ENCODE measurements at regions not wholly inside any gene's neighbourhood (a gene's known extent, or its start where the extent isn't known, plus 50 kb on each side); places are given as distances from the start of the nearest gene placed in this dataset.
A peak's percentile ranks its signal among the peaks of the same experiment; 100 is the strongest.

DNA sequence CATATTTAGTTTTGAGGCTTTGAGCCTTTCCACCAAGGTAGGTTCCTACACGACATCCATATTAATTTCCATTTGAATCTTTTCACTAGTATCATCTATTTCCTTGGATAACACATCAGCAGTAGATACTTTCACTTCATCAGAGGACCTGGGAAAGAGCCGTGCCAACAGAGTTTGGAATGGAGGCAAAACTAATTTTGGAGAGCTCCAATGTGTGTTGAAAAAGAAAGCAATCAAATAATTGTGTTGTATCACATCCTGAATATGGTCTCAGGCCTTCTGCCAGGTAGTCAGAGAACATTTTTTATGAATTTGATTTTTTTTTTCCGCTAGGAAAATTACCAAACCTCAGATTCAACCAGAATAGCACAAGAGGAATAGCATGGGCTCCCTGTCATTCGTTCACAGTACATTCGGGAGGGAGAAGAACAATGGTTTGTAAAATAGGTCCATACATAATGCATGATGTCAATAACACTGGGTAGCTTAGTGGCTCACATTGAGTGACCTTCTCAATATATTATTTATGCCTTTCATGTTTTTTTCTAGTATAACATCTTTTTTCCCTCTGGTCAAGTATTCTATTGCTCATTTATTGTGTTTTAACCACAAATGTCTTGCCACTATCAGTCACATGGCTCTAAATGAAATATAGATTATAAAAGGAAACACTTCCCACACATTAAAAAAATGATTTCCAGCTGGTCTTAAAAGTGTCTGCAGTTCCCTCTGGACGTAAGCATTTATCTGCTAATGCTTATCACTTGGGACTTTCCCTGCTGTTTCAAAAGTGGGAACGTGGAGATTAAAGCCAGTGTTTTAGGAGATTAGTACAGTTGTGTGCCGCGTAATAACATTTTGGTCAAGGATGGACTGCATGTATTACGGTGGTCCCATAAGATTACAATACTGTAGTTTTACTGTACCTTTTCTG is 68.6 kb upstream of the RAPH1 start:
- 87 to 88% methylated on average over 10 of the region's 10 CpGs for WGBS, 2 donors
- no peak overlapping the region for H3K27ac ChIP-seq
- no peaks in the 10 kb centered on the region for H3K9me3 ChIP-seq
- DNase-seq = no peak
- no peak overlapping the region for H3K4me3 ChIP-seq
- intact Hi-C loops (cut with DNase I) = no loop called here
- no peaks in the 10 kb centered on the region for H3K36me3 ChIP-seq
- TF ChIP-seq EP300 (IDR thresholded peaks at IDR 0.05) (no peak), POLR2AphosphoS5 (IDR thresholded peaks at IDR 0.05) (no peak), POLR2A (IDR thresholded peaks at IDR 0.05) (no peak)
- TF ChIP-seq, protein P1, sequence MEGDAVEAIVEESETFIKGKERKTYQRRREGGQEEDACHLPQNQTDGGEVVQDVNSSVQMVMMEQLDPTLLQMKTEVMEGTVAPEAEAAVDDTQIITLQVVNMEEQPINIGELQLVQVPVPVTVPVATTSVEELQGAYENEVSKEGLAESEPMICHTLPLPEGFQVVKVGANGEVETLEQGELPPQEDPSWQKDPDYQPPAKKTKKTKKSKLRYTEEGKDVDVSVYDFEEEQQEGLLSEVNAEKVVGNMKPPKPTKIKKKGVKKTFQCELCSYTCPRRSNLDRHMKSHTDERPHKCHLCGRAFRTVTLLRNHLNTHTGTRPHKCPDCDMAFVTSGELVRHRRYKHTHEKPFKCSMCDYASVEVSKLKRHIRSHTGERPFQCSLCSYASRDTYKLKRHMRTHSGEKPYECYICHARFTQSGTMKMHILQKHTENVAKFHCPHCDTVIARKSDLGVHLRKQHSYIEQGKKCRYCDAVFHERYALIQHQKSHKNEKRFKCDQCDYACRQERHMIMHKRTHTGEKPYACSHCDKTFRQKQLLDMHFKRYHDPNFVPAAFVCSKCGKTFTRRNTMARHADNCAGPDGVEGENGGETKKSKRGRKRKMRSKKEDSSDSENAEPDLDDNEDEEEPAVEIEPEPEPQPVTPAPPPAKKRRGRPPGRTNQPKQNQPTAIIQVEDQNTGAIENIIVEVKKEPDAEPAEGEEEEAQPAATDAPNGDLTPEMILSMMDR (IDR thresholded peaks at IDR 0.05) = no peak
- peaks cover 0 to 9% (median 7%) of the 10 kb centered on the region in 4 donors for H3K4me1 ChIP-seq
- no peaks in the 10 kb centered on the region for H3K27me3 ChIP-seq

DNA sequence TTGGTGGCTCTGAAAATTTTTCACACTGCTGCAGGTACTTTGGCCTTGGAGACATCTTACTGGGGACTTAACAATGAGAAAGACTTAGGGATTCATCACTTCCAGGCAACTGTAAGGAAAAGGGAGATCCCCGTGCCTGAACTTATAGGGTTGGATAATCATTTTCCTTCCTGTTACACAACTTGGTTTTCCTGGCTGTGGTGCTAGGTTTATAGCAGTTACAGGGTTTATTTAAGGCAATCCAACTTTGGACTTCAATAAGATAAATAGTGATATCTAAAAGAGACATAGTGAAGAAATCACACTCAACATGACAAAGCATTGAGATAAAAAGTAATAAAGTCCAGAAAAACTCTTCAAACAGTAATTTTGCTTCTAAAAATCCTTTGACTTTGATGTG is 70.2 kb upstream of the RAPH1 start:
- no peaks in the 10 kb centered on the region for H3K9me3 ChIP-seq
- WGBS, 2 donors = 6 to 38% methylated on average over 1 of the region's 1 CpG
- DNase-seq = no peak

DNA sequence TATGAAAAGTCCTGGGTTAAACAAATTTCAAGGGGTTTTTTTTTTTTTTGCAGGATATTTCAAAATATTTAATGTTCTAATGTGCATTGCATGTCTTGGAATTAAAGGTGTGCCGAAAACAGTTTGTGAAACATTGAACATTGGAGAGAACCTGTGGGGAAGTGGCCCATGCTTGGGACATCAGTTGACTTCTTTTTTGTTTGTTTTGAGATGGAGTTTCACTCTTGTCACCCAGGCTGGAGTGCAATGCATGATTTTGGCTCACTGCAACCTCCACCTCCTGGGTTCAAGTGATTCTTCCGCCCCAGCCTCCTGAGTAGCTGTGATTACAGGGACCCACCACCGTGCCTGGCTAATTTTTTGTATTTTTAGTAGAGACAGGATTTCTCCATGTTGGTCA is 71.0 kb upstream of the RAPH1 start:
- Histone ChIP-seq H3K4me3 (no peak overlapping the region), H3K27ac (no peak overlapping the region), H3K9me3 (no peaks in the 10 kb centered on the region), H3K4me1 (peaks cover 0 to 9% (median 7%) of the 10 kb centered on the region in 4 donors), H3K36me3 (no peaks in the 10 kb centered on the region), H3K27me3 (no peaks in the 10 kb centered on the region)
- WGBS, 2 donors = 90 to 91% methylated on average over 3 of the region's 3 CpGs
- intact Hi-C loops (cut with DNase I) = no loop called here
- no peak for TF ChIP-seq EP300 (IDR thresholded peaks at IDR 0.05)
- no peak for TF ChIP-seq POLR2A (IDR thresholded peaks at IDR 0.05)
- TF ChIP-seq POLR2AphosphoS5 (IDR thresholded peaks at IDR 0.05) = no peak
- TF ChIP-seq, protein P1 (IDR thresholded peaks at IDR 0.05) = no peak
- DNase-seq = no peak

More for the DNA sequence above, 70.2 kb upstream of the RAPH1 start:
- H3K27me3 ChIP-seq = no peaks in the 10 kb centered on the region
- intact Hi-C loops (cut with DNase I) = no loop called here
- no peaks in the 10 kb centered on the region for H3K36me3 ChIP-seq
- no peak for TF ChIP-seq POLR2A (IDR thresholded peaks at IDR 0.05)
- no peak for TF ChIP-seq EP300 (IDR thresholded peaks at IDR 0.05)
- TF ChIP-seq POLR2AphosphoS5 (IDR thresholded peaks at IDR 0.05) = peak in 1 of 4 donors; percentile 17
- TF ChIP-seq, protein P1 (IDR thresholded peaks at IDR 0.05) = no peak
- no peak overlapping the region for H3K4me3 ChIP-seq
- H3K4me1 ChIP-seq = peaks cover 0 to 9% (median 7%) of the 10 kb centered on the region in 4 donors
- H3K27ac ChIP-seq = no peak overlapping the region

DNA sequence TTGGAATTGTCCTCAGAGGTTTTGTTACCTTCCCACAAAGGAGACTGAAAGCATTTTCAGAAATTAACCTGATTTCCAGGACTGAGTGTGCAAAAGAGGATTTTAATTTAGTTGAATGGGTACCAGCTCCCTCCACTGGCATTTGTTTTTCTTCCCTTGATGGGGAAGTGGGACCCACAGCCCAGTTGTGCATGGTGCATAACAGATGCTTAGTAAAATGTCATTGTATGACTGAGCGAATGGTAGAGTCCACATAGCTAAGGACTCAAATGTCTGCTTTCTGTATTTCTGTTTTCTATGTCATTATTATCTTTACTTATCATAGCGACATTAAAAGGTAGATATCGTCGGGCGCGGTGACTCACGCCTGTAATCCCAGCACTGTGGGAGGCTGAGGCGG is 75.5 kb upstream of the RAPH1 start:
- TF ChIP-seq, protein P1 (IDR thresholded peaks at IDR 0.05) = no peak
- TF ChIP-seq POLR2AphosphoS5 (IDR thresholded peaks at IDR 0.05) = no peak
- no peak for TF ChIP-seq POLR2A (IDR thresholded peaks at IDR 0.05)
- TF ChIP-seq EP300 (IDR thresholded peaks at IDR 0.05) = no peak
- WGBS, 2 donors = 88 to 94% methylated on average over 8 of the region's 8 CpGs
- intact Hi-C loops (cut with DNase I) = no loop called here
- H3K27me3 ChIP-seq = no peaks in the 10 kb centered on the region
- H3K9me3 ChIP-seq = no peaks in the 10 kb centered on the region
- no peak overlapping the region for H3K4me3 ChIP-seq
- H3K36me3 ChIP-seq = no peaks in the 10 kb centered on the region
- no peak for DNase-seq
- H3K4me1 ChIP-seq = peaks cover 0 to 2% (median under 1%) of the 10 kb centered on the region in 4 donors
- H3K27ac ChIP-seq = no peak overlapping the region
